ENCODE measurements at regions not wholly inside any gene's neighbourhood (a gene's known extent, or its start where the extent isn't known, plus 50 kb on each side); places are given as distances from the start of the nearest gene placed in this dataset.
"Not testable (repeated sequence)": the region's sequence is repeated elsewhere in the genome, so short reads cannot be mapped to it uniquely, and the experiment has no call there.

- no peak for DNase-seq (ENCODE audit: low read depth in 1 of 2, low spot score in 1 of 2)
These were observed 168.5 kb upstream of the TBC1D5 start for GRCh38 chr3:17910922-17911321.

GRCh38 chr3:17909714-17910113, 167.3 kb upstream of the TBC1D5 start:
- DNase-seq (ENCODE audit: low read depth in 1 of 2, low spot score in 1 of 2): no peak

- no peak for DNase-seq (ENCODE audit: low read depth in 1 of 2, low spot score in 1 of 2)
These were observed 166.2 kb upstream of the TBC1D5 start for GRCh38 chr3:17908399-17909191.

- DNase-seq (ENCODE audit: low read depth in 1 of 2, low spot score in 1 of 2): no peak
These were observed 163.6 kb upstream of the TBC1D5 start for GRCh38 chr3:17905996-17906395.

GRCh38 chr3:17901893-17902292, 159.5 kb upstream of the TBC1D5 start:
- no peak for DNase-seq (ENCODE audit: low read depth in 1 of 2, low spot score in 1 of 2)

- DNase-seq (ENCODE audit: low read depth in 1 of 2, low spot score in 1 of 2): peak in 1 of 2 donors; percentile 8
These were observed 152.1 kb upstream of the TBC1D5 start for GRCh38 chr3:17894434-17895060.

GRCh38 chr3:17891139-17891856, 148.9 kb upstream of the TBC1D5 start:
- DNase-seq (ENCODE audit: low read depth in 1 of 2, low spot score in 1 of 2): no peak

GRCh38 chr3:17885986-17886385, 143.6 kb upstream of the TBC1D5 start:
- DNase-seq (ENCODE audit: low read depth in 1 of 2, low spot score in 1 of 2): no peak

- no peak for DNase-seq (ENCODE audit: low read depth in 1 of 2, low spot score in 1 of 2)
These were observed 140.6 kb upstream of the TBC1D5 start for GRCh38 chr3:17882981-17883380.

- no peak for DNase-seq (ENCODE audit: low read depth in 1 of 2, low spot score in 1 of 2)
These were observed 134.9 kb upstream of the TBC1D5 start for GRCh38 chr3:17877299-17877698.

GRCh38 chr3:17874636-17875035, 132.2 kb upstream of the TBC1D5 start:
- no peak for DNase-seq (ENCODE audit: low read depth in 1 of 2, low spot score in 1 of 2)

GRCh38 chr3:17872457-17872856, 130.0 kb upstream of the TBC1D5 start:
- no peak for DNase-seq (ENCODE audit: low read depth in 1 of 2, low spot score in 1 of 2)

GRCh38 chr3:17865631-17866030, 123.2 kb upstream of the TBC1D5 start:
- DNase-seq (ENCODE audit: low read depth in 1 of 2, low spot score in 1 of 2): no peak

GRCh38 chr3:17861476-17861875, 119.0 kb upstream of the TBC1D5 start:
- no peak for DNase-seq (ENCODE audit: low read depth in 1 of 2, low spot score in 1 of 2)

GRCh38 chr3:17860840-17861471, 118.5 kb upstream of the TBC1D5 start:
- DNase-seq (ENCODE audit: low read depth in 1 of 2, low spot score in 1 of 2): not testable (repeated sequence)

GRCh38 chr3:17852217-17852616, 109.8 kb upstream of the TBC1D5 start:
- no peak for DNase-seq (ENCODE audit: low read depth in 1 of 2, low spot score in 1 of 2)

GRCh38 chr3:17850448-17850847, 108.0 kb upstream of the TBC1D5 start:
- no peak for DNase-seq (ENCODE audit: low read depth in 1 of 2, low spot score in 1 of 2)

- no peak for DNase-seq (ENCODE audit: low read depth in 1 of 2, low spot score in 1 of 2)
These were observed 105.7 kb upstream of the TBC1D5 start for GRCh38 chr3:17848102-17848501.

- DNase-seq (ENCODE audit: low read depth in 1 of 2, low spot score in 1 of 2): no peak
These were observed 104.7 kb upstream of the TBC1D5 start for GRCh38 chr3:17847156-17847555.

GRCh38 chr3:17846466-17846865, 104.0 kb upstream of the TBC1D5 start:
- no peak for DNase-seq (ENCODE audit: low read depth in 1 of 2, low spot score in 1 of 2)

- DNase-seq (ENCODE audit: low read depth in 1 of 2, low spot score in 1 of 2): no peak
These were observed 102.8 kb upstream of the TBC1D5 start for GRCh38 chr3:17845026-17845812.

All from activated CD4-positive, alpha-beta T cell treated with anti-CD3 and anti-CD28 coated beads, Interleukin-2, amount 50 U/mL, for 24 hours (primary cell).